GM12878 (cell line): ENCODE measurements at regions not wholly inside any gene's neighbourhood (a gene's known extent, or its start where the extent isn't known, plus 50 kb on each side); places are given as distances from the start of the nearest gene placed in this dataset.

Experiments
- ATAC-seq: fragments of 200-7000 bp; cut with Tn5 transposase; 3 replicates; pipeline ENCODE4 v1.9.1; 2020; ENCODE audit warnings: mild to moderate bottlenecking, moderate library complexity
- BruUV-seq: library from RNA; stranded (reverse); fragments of 400-500 nt; replicated peaks from 2 replicates; lab custom pipeline; 2021; lab: Mats Ljungman, UMichigan
- CTCF ChIA-PET: fragments of 300-600 bp; sonication (Branson Sonifier 250); formaldehyde crosslinking; extraction: SDS; loops from one replicate; lab custom pipeline; 2021; ENCODE audit warnings: inconsistent platforms; lab: Yijun Ruan, JAX
- POLR2A ChIA-PET: fragments of 350-600 bp; formaldehyde crosslinking; extraction: SDS; loops from one replicate; lab custom pipeline; 2021; ENCODE audit warnings: inconsistent platforms; lab: Charles Lee
- RAD21 ChIA-PET: fragments of 300-600 bp; sonication (Branson Sonifier 250); formaldehyde crosslinking; loops from one replicate; lab custom pipeline; 2023; ENCODE audit warnings: antibody characterized with exemption; ENCODE audit not compliant: unreplicated experiment; lab: Charles Lee
- SMC1A ChIA-PET: fragments of 300-600 bp; sonication (Branson Sonifier 250); formaldehyde crosslinking; loops from one replicate; lab custom pipeline; 2023; ENCODE audit not compliant: unreplicated experiment, uncharacterized antibody; lab: Charles Lee
- DNase-seq: peaks from one replicate; pipeline ENCODE4 v3.0.0-alpha.2; 2011; ENCODE audit warnings: low read depth, low spot score
- FAIRE-seq: peaks from 3 replicates; lab custom pipeline; 2011; peaks lifted over from hg19 to GRCh38; lab: Jason Lieb, UNC
- H2AFZ ChIP-seq: 2 replicates; pipeline ENCODE4 v1.6.0; 2011; ENCODE audit warnings: low read depth, low read length, control low read depth; ENCODE audit not compliant: control insufficient read depth
- H3K27ac ChIP-seq: 2 replicates; pipeline ENCODE4 v1.5.1; 2011; ENCODE audit warnings: control low read depth; ENCODE audit not compliant: control insufficient read depth, insufficient read depth
- H3K27me3 ChIP-seq, 2 experiments: replicated peaks in 1 of 2; 2 replicates each; pipeline versions ENCODE4 v1.6.0 to v1.6.1; 2011; ENCODE audit warnings: low read length in 1 of 2; ENCODE audit not compliant: control insufficient read depth in 2 of 2, insufficient read depth in 2 of 2
- H3K36me3 ChIP-seq, 2 experiments: 2 replicates each; pipeline ENCODE4 v1.5.1; 2011; ENCODE audit warnings: low read length in 1 of 2; ENCODE audit not compliant: control insufficient read depth in 2 of 2, insufficient read depth in 2 of 2
- H3K4me1 ChIP-seq: 2 replicates; pipeline ENCODE4 v1.6.1; 2011; ENCODE audit warnings: mild to moderate bottlenecking, low read length, moderate library complexity, mixed read lengths; ENCODE audit not compliant: control insufficient read depth, insufficient read depth
- H3K4me2 ChIP-seq: 2 replicates; pipeline ENCODE4 v1.6.0; 2011; ENCODE audit warnings: control low read depth; ENCODE audit not compliant: control insufficient read depth, insufficient read depth
- H3K4me3 ChIP-seq: fragments of 200-600 bp; sonication (generic); 2 replicates; pipeline ENCODE4 v1.5.1; 2016
- H3K79me2 ChIP-seq: 2 replicates; pipeline ENCODE4 v1.6.0; 2011; ENCODE audit warnings: low read length; ENCODE audit not compliant: control insufficient read depth, insufficient read depth
- H3K9ac ChIP-seq: 2 replicates; pipeline ENCODE4 v1.8.0; 2011; ENCODE audit warnings: low read length, control low read depth, mixed read lengths; ENCODE audit not compliant: control insufficient read depth, insufficient read depth
- H3K9me3 ChIP-seq: replicated peaks from 3 replicates; pipeline ENCODE4 v1.5.1; 2011; ENCODE audit warnings: mild to moderate bottlenecking, low read length; ENCODE audit not compliant: control insufficient read depth, insufficient read depth
- H4K20me1 ChIP-seq: 2 replicates; pipeline ENCODE4 v1.6.0; 2011; ENCODE audit not compliant: control insufficient read depth, insufficient read depth
- ATF2 ChIP-seq: IDR thresholded peaks from 2 replicates; pipeline ENCODE4 v1.6.1; 2012; ENCODE audit warnings: low read length, inconsistent platforms
- BMI1 ChIP-seq: fragments of 450-650 bp; IDR thresholded peaks from 2 replicates; pipeline ENCODE4 v1.6.1; 2016; ENCODE audit warnings: mild to moderate bottlenecking, moderate library complexity, borderline replicate concordance
- BRCA1 ChIP-seq: IDR thresholded peaks from 2 replicates; pipeline ENCODE4 v1.6.1; 2011; ENCODE audit warnings: low read depth, low read length, improper control_type of control experiment
- ELK1 ChIP-seq: IDR thresholded peaks from 2 replicates; pipeline ENCODE4 v1.6.1; 2012; ENCODE audit warnings: low read depth, low read length, improper control_type of control experiment
- MYB ChIP-seq: fragments of 150-350 bp; IDR thresholded peaks from 2 replicates; pipeline ENCODE4 v1.6.1; 2014; ENCODE audit warnings: mild to moderate bottlenecking, low read depth, low read length, borderline replicate concordance
- NRF1 ChIP-seq: conservative IDR thresholded peaks from 2 replicates; pipeline ENCODE4 v1.6.1; 2011; ENCODE audit warnings: mild to moderate bottlenecking, low read depth, low read length, improper control_type of control experiment
- PBX3 ChIP-seq: IDR thresholded peaks from 2 replicates; pipeline ENCODE4 v1.6.1; 2011; ENCODE audit warnings: mild to moderate bottlenecking, low read depth, low read length, moderate library complexity; ENCODE audit not compliant: insufficient replicate concordance
- POLR2A ChIP-seq: IDR thresholded peaks from 2 replicates; pipeline ENCODE4 v1.6.1; 2011; ENCODE audit warnings: low read depth, mild to moderate bottlenecking, low read length
- SMAD1 ChIP-seq: fragments of 450-650 bp; IDR thresholded peaks from 2 replicates; pipeline ENCODE4 v1.6.1; 2018; ENCODE audit warnings: mild to moderate bottlenecking, low read depth; ENCODE audit not compliant: partially characterized antibody
- STAT1 ChIP-seq: fragments of 450-650 bp; conservative IDR thresholded peaks from 2 replicates; pipeline ENCODE4 v1.6.1; 2014; ENCODE audit warnings: antibody characterized with exemption, mild to moderate bottlenecking
- TARDBP ChIP-seq: IDR thresholded peaks from 2 replicates; pipeline ENCODE4 v1.6.1; 2016; ENCODE audit warnings: borderline replicate concordance
- WRNIP1 ChIP-seq: IDR thresholded peaks from 2 replicates; pipeline ENCODE4 v1.6.1; 2011; ENCODE audit warnings: low read depth, low read length, improper control_type of control experiment, borderline replicate concordance
- ZNF384 ChIP-seq: IDR thresholded peaks from 2 replicates; pipeline ENCODE4 v1.6.1; 2012; ENCODE audit warnings: low read depth, mild to moderate bottlenecking, low read length, improper control_type of control experiment, borderline replicate concordance
- WGBS: methylation state at CpG from one replicate; pipeline ENCODE4 v1.1.6; 2016; ENCODE audit warnings: low lambda C conversion rate; ENCODE audit not compliant: insufficient replicate concordance, insufficient coverage; ENCODE audit errors: missing lambda C conversion rate; 5-methylcytosine and 5-hydroxymethylcytosine counted together
- in situ Hi-C: fragments of 300-500 bp; cut with MboI; formaldehyde crosslinking; loops from 9 replicates; pipeline ENCODE4 v1.14.3; 2018; ENCODE audit warnings: mixed read lengths
- intact Hi-C: fragments of 100-400 bp; cut with micrococcal nuclease; formaldehyde crosslinking; loops from one replicate; pipeline ENCODE4 v1.14.2; 2022; ENCODE audit not compliant: unreplicated experiment

GRCh38 chr10:34002896-34003295 is 668.4 kb upstream of the NRP1 start:
- WGBS: 2% methylated on average over 3 of the region's 3 CpGs
- H3K9ac ChIP-seq: no peak overlapping the region
- DNase-seq: no peak
- no peaks in the 10 kb centered on the region for H3K9me3 ChIP-seq
- no peak overlapping the region for H2AFZ ChIP-seq
- no peak overlapping the region for H3K27ac ChIP-seq
- ChIA-PET CTCF (interaction anchor here (0.9 kb wide), 1 partner anchor 221 kb away, joined by 3 read pairs; no protein-coding TSS in a partner anchor), RAD21 (no interaction called here), SMC1A (interaction anchor here (1.1 kb wide), 1 partner anchor 9 kb away, joined by 3 read pairs; no protein-coding TSS in a partner anchor), POLR2A (no interaction called here)
- no peak overlapping the region for H3K4me2 ChIP-seq
- in situ Hi-C loops: no loop called here
- H3K4me3 ChIP-seq: no peak overlapping the region
- H3K79me2 ChIP-seq: no peaks in the 10 kb centered on the region
- ATAC-seq: peak; percentile 34; the same call in 2 of the 3 replicates
- FAIRE-seq: no peak
- H3K27me3 ChIP-seq: no peaks in the 10 kb centered on the region
- H3K4me1 ChIP-seq: no peaks in the 10 kb centered on the region
- H3K36me3 ChIP-seq: no peaks in the 10 kb centered on the region
- H4K20me1 ChIP-seq: no peaks in the 10 kb centered on the region
- no peak for TF ChIP-seq NRF1
- no peak for TF ChIP-seq MYB
- TF ChIP-seq BMI1: no peak
- TF ChIP-seq TARDBP: no peak
- no peak for TF ChIP-seq STAT1
- no peak for TF ChIP-seq POLR2A
- TF ChIP-seq SMAD1: no peak
- intact Hi-C loops: no loop called here
- BruUV-seq: no TSS peak

GRCh38 chr10:34001831-34002230 is 667.4 kb upstream of the NRP1 start:
- Histone ChIP-seq H3K4me1 (no peaks in the 10 kb centered on the region), H3K9me3 (no peaks in the 10 kb centered on the region), H3K27me3 (no peaks in the 10 kb centered on the region), H2AFZ (no peak overlapping the region), H3K4me2 (no peak overlapping the region), H3K9ac (no peak overlapping the region), H3K36me3 (no peaks in the 10 kb centered on the region), H3K79me2 (no peaks in the 10 kb centered on the region), H3K27ac (no peak overlapping the region), H3K4me3 (no peak overlapping the region), H4K20me1 (no peaks in the 10 kb centered on the region)
- no peak for FAIRE-seq
- ChIA-PET RAD21 (no interaction called here), SMC1A (interaction anchor here (0.7 to 1.5 kb wide), 5 partner anchors 8 to 146 kb away, joined by 3 to 4 read pairs (median 3); no protein-coding TSS in a partner anchor), POLR2A (no interaction called here), CTCF (interaction anchor here (1.1 to 1.5 kb wide), 2 partner anchors 145 to 637 kb away, joined by 3 read pairs; no protein-coding TSS in a partner anchor)
- in situ Hi-C loops (no loop called here), intact Hi-C loops (no loop called here)
- no TSS peak for BruUV-seq
- WGBS: 24% methylated on average over 5 of the region's 5 CpGs
- ATAC-seq: no peak
- DNase-seq: no peak
- TF ChIP-seq WRNIP1 (no peak), BRCA1 (no peak), ZNF384 (no peak), PBX3 (no peak), ELK1 (no peak), ATF2 (no peak)
